ENCODE measurements at regions not wholly inside any gene's neighbourhood (a gene's known extent, or its start where the extent isn't known, plus 50 kb on each side); places are given as distances from the start of the nearest gene placed in this dataset.

GRCh38 chr19:5262721-5263120, 77.9 kb downstream of the PTPRS start:
- H3F3A ChIP-seq (replicated peaks; ENCODE audit: insufficient read depth) = no peaks in the 10 kb centered on the region
- H3K9ac ChIP-seq = no peak overlapping the region
- H3K4me3 ChIP-seq (ENCODE audit: low read depth in 2 of 2, low read length in 1 of 2) = no peak overlapping the region
- TF ChIP-seq EZH2phosphoT487 (IDR thresholded peaks at IDR 0.05; ENCODE audit: borderline replicate concordance, low read depth) = no peak
- TF ChIP-seq GABPA (IDR thresholded peaks at IDR 0.05; ENCODE audit: low read depth) = no peak
- no peak for TF ChIP-seq NFIC (IDR thresholded peaks at IDR 0.05; ENCODE audit: borderline replicate concordance)
- TF ChIP-seq JUND (IDR thresholded peaks at IDR 0.05) = no peak
- TF ChIP-seq, protein P1, sequence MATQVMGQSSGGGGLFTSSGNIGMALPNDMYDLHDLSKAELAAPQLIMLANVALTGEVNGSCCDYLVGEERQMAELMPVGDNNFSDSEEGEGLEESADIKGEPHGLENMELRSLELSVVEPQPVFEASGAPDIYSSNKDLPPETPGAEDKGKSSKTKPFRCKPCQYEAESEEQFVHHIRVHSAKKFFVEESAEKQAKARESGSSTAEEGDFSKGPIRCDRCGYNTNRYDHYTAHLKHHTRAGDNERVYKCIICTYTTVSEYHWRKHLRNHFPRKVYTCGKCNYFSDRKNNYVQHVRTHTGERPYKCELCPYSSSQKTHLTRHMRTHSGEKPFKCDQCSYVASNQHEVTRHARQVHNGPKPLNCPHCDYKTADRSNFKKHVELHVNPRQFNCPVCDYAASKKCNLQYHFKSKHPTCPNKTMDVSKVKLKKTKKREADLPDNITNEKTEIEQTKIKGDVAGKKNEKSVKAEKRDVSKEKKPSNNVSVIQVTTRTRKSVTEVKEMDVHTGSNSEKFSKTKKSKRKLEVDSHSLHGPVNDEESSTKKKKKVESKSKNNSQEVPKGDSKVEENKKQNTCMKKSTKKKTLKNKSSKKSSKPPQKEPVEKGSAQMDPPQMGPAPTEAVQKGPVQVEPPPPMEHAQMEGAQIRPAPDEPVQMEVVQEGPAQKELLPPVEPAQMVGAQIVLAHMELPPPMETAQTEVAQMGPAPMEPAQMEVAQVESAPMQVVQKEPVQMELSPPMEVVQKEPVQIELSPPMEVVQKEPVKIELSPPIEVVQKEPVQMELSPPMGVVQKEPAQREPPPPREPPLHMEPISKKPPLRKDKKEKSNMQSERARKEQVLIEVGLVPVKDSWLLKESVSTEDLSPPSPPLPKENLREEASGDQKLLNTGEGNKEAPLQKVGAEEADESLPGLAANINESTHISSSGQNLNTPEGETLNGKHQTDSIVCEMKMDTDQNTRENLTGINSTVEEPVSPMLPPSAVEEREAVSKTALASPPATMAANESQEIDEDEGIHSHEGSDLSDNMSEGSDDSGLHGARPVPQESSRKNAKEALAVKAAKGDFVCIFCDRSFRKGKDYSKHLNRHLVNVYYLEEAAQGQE (IDR thresholded peaks at IDR 0.05; ENCODE audit: low read depth, low read length) = no peak
- WGBS (ENCODE audit: low lambda C conversion rate) = 83% methylated on average over 14 of the region's 14 CpGs
- H3K4me1 ChIP-seq (ENCODE audit: control insufficient read depth in 1 of 2, insufficient read depth in 2 of 2, low read depth in 1 of 2, low read length in 1 of 2) = no peaks in the 10 kb centered on the region
- no peaks in the 10 kb centered on the region for H4K20me1 ChIP-seq (ENCODE audit: insufficient read depth)
- H2AFZ ChIP-seq (ENCODE audit: low read depth) = no peak overlapping the region
- peaks cover 21 to 48% of the 10 kb centered on the region in 2 experiments for H3K36me3 ChIP-seq (replicated peaks in 1 of 2; ENCODE audit: control insufficient read depth in 1 of 2, insufficient read depth in 2 of 2, low read length in 1 of 2)
- no peak overlapping the region for H3K27ac ChIP-seq (ENCODE audit: low read depth in 2 of 2, low read length in 1 of 2)
- H3K4me2 ChIP-seq = no peak overlapping the region
- no peaks in the 10 kb centered on the region for H3K9me2 ChIP-seq
- ChIA-PET POLR2A (no interaction called here), CTCF (interaction anchor here (0.6 kb wide), 1 partner anchor 1184 kb away, joined by 3 read pairs; no protein-coding TSS in a partner anchor)
- H3K79me2 ChIP-seq (ENCODE audit: insufficient read depth) = no peaks in the 10 kb centered on the region
- H3K27me3 ChIP-seq (ENCODE audit: insufficient read depth) = no peaks in the 10 kb centered on the region
- no peaks in the 10 kb centered on the region for H3K9me3 ChIP-seq
- no peak for DNase-seq

DNA sequence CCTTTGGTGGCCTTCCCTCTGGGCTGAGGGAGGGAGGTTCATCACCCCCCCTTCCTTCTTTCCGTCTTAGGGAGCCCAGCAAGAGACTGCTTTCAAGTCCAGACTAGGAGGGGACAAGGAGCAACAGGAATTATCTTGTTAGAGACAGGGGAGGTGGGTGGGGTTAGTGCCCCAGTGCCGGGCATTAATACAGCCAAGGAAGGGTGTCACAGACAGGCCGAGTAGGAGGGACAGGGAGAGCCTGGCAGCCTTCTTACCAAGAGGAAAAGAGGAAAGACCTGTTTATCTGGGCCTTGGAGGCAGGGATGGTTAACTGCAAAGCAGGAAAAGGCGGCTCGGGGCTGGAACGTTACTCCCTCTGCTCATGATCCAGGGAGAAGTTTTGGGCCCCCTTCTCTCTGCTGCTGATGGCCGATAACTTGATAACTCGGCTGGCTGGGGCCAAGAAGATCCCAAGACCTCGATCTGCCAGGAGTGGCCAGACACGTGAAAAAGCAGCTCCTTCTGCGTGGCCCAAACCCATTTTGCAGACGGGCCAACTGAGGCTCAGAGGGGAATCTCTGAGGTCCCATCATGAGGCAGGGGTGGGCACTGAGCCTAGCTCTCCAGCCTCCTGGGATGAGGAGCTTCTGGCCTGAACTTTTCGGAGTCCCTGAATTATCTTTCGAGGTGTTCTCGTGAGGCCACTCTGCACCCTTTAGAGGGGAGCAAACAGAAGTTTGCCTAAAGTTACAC, 79.3 kb downstream of the PTPRS start:
- Histone ChIP-seq H3K9me3 (0 out of 2 replicates have a peak, but pooled peaks cover 4% of the 10 kb centered on the region), H3K36me3 (replicated peaks in 1 of 2; ENCODE audit: control insufficient read depth in 1 of 2, insufficient read depth in 2 of 2, low read length in 1 of 2) (peaks cover 29 to 59% of the 10 kb centered on the region in 2 experiments), H3K4me3 (ENCODE audit: low read depth in 2 of 2, low read length in 1 of 2) (no peak overlapping the region), H3K27ac (ENCODE audit: low read depth in 2 of 2, low read length in 1 of 2) (no peak overlapping the region), H2AFZ (ENCODE audit: low read depth) (no peak overlapping the region), H3F3A (replicated peaks; ENCODE audit: insufficient read depth) (no peaks in the 10 kb centered on the region), H3K9me2 (no peaks in the 10 kb centered on the region), H3K79me2 (ENCODE audit: insufficient read depth) (no peaks in the 10 kb centered on the region), H3K27me3 (ENCODE audit: insufficient read depth) (no peaks in the 10 kb centered on the region), H3K4me1 (ENCODE audit: control insufficient read depth in 1 of 2, insufficient read depth in 2 of 2, low read depth in 1 of 2, low read length in 1 of 2) (no peaks in the 10 kb centered on the region), H3K9ac (no peak overlapping the region), H4K20me1 (ENCODE audit: insufficient read depth) (no peaks in the 10 kb centered on the region), H3K4me2 (no peak overlapping the region)
- TF ChIP-seq ZBTB33 (IDR thresholded peaks at IDR 0.05; ENCODE audit: borderline replicate concordance, low read depth) = no peak
- TF ChIP-seq, protein P2, sequence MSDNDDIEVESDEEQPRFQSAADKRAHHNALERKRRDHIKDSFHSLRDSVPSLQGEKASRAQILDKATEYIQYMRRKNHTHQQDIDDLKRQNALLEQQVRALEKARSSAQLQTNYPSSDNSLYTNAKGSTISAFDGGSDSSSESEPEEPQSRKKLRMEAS (IDR thresholded peaks at IDR 0.05; ENCODE audit: low read depth) = no peak
- TF ChIP-seq NRF1 (IDR thresholded peaks at IDR 0.05; ENCODE audit: low read depth, low read length) = no peak
- TF ChIP-seq USF2 (IDR thresholded peaks at IDR 0.05; ENCODE audit: borderline replicate concordance, low read depth, low read length) = no peak
- TF ChIP-seq FOXM1 (IDR thresholded peaks at IDR 0.05; ENCODE audit: low read depth) = no peak
- TF ChIP-seq TCF12 (IDR thresholded peaks at IDR 0.05) = no peak
- TF ChIP-seq RAD21 (IDR thresholded peaks at IDR 0.05; ENCODE audit: low read length) = no peak
- no peak for TF ChIP-seq GABPA (IDR thresholded peaks at IDR 0.05; ENCODE audit: low read depth)
- no peak for TF ChIP-seq ELF1 (IDR thresholded peaks at IDR 0.05)
- TF ChIP-seq JUND (IDR thresholded peaks at IDR 0.05) = no peak
- DNase-seq = no peak
- CTCF ChIA-PET = no interaction called here
- WGBS (ENCODE audit: low lambda C conversion rate) = 88% methylated on average over 14 of the region's 15 CpGs
- POLR2A ChIA-PET = no interaction called here

All from SK-N-SH (cell line).